Small intestine (tissue), 7 donors: ENCODE measurements at regions not wholly inside any gene's neighbourhood (a gene's known extent, or its start where the extent isn't known, plus 50 kb on each side); places are given as distances from the start of the nearest gene placed in this dataset.
"Not testable (repeated sequence)": the region's sequence is repeated elsewhere in the genome, so short reads cannot be mapped to it uniquely, and the experiment has no call there.

ENCODE experiments used
- DNase-seq, 2 donors: peaks; one replicate each; pipeline versions ENCODE4 v3.0.0 to v3.0.0-alpha.2; 2013
- FAIRE-seq: peaks from 2 replicates; lab custom pipeline; 2012; peaks lifted over from hg19 to GRCh38; lab: Jason Lieb, UNC
- H3K27ac ChIP-seq, 3 donors: one replicate each; pipeline ENCODE4 v1.5.1; 2013; ENCODE audit warnings: low read length in 2 of 3, mild to moderate bottlenecking in 2 of 3, control low read depth in 1 of 3, inconsistent platforms in 1 of 3, low read depth in 1 of 3, moderate library complexity in 1 of 3
- H3K27me3 ChIP-seq, 3 donors: one replicate each; pipeline ENCODE4 v1.6.1; 2013; ENCODE audit warnings: low read length in 3 of 3, inconsistent platforms in 1 of 3; ENCODE audit not compliant: control insufficient read depth in 3 of 3, insufficient read depth in 3 of 3
- H3K36me3 ChIP-seq, 3 donors: one replicate each; pipeline ENCODE4 v1.6.1; 2013; ENCODE audit warnings: low read length in 3 of 3, inconsistent platforms in 1 of 3, low read depth in 1 of 3, mild to moderate bottlenecking in 1 of 3, moderate library complexity in 1 of 3; ENCODE audit not compliant: control insufficient read depth in 3 of 3, insufficient read depth in 2 of 3
- H3K4me1 ChIP-seq, 3 donors: one replicate each; pipeline ENCODE4 v1.6.1; 2013; ENCODE audit warnings: low read length in 2 of 3, inconsistent platforms in 1 of 3, low read depth in 1 of 3, mild to moderate bottlenecking in 1 of 3, moderate library complexity in 1 of 3; ENCODE audit not compliant: control insufficient read depth in 3 of 3, insufficient read depth in 2 of 3
- H3K4me3 ChIP-seq, 3 donors: one replicate each; pipeline ENCODE4 v1.5.1; 2013; ENCODE audit warnings: low read length in 3 of 3, control low read depth in 1 of 3, inconsistent platforms in 1 of 3, low read depth in 1 of 3, mild to moderate bottlenecking in 1 of 3, moderate library complexity in 1 of 3
- H3K9me3 ChIP-seq, 2 donors: one replicate each; pipeline ENCODE4 v1.6.1; 2013; ENCODE audit warnings: low read depth in 1 of 2, low read length in 1 of 2; ENCODE audit not compliant: control insufficient read depth in 2 of 2, insufficient read depth in 1 of 2
- WGBS, 3 donors: extraction: QIAGEN DNeasy Blood & Tissue Kit; methylation state at CpG; one replicate each; pipeline ENCODE4 v1.1.7; 2013; 5-methylcytosine and 5-hydroxymethylcytosine counted together
- donor health status: healthy with polysubstance abuse.
- donor health status: control.
- donor health status: control.
- donor health status: Bipolar disorder and iron deficiency.
- donor health status: healthy.

GRCh38 chr4:53959343-53960120 is 104.9 kb downstream of the CHIC2 start:
- H3K9me3 ChIP-seq = no peaks in the 10 kb centered on the region
- DNase-seq (no peak), FAIRE-seq (no peak)
- H3K27ac ChIP-seq = no peak overlapping the region
- no peaks in the 10 kb centered on the region for H3K27me3 ChIP-seq
- 89 to 93% (median 91%) methylated on average over 14 to 16 of the region's 16 CpGs for WGBS, 3 donors
- H3K4me3 ChIP-seq = no peak overlapping the region
- H3K36me3 ChIP-seq = no peaks in the 10 kb centered on the region
- H3K4me1 ChIP-seq = no peaks in the 10 kb centered on the region

- Histone ChIP-seq H3K27ac (no peak overlapping the region), H3K9me3 (no peaks in the 10 kb centered on the region), H3K4me3 (no peak overlapping the region), H3K27me3 (no peaks in the 10 kb centered on the region), H3K4me1 (no peaks in the 10 kb centered on the region), H3K36me3 (no peaks in the 10 kb centered on the region)
- DNase-seq (no peak), FAIRE-seq (no peak)
These were observed 108.0 kb downstream of the CHIC2 start for GRCh38 chr4:53956454-53956853.

- no peaks in the 10 kb centered on the region for H3K36me3 ChIP-seq
- H3K27me3 ChIP-seq = no peaks in the 10 kb centered on the region
- H3K27ac ChIP-seq = no peak overlapping the region
- no peak for FAIRE-seq
- H3K4me1 ChIP-seq = no peaks in the 10 kb centered on the region
- 69 to 71% (median 70%) methylated on average over 5 of the region's 5 CpGs for WGBS, 3 donors
- no peaks in the 10 kb centered on the region for H3K9me3 ChIP-seq
- no peak for DNase-seq
- no peak overlapping the region for H3K4me3 ChIP-seq
These were observed 108.4 kb downstream of the CHIC2 start for GRCh38 chr4:53956053-53956452.

- FAIRE-seq (no peak), DNase-seq (no peak)
- H3K4me1 ChIP-seq = no peaks in the 10 kb centered on the region
- H3K36me3 ChIP-seq = no peaks in the 10 kb centered on the region
- 86 to 87% (median 86%) methylated on average over 4 of the region's 4 CpGs for WGBS, 3 donors
- H3K4me3 ChIP-seq = no peak overlapping the region
- H3K9me3 ChIP-seq = no peaks in the 10 kb centered on the region
- no peak overlapping the region for H3K27ac ChIP-seq
- H3K27me3 ChIP-seq = no peaks in the 10 kb centered on the region
These were observed 113.0 kb downstream of the CHIC2 start for GRCh38 chr4:53951414-53951813.

GRCh38 chr4:53943345-53944085 is 120.9 kb downstream of the CHIC2 start:
- peak; percentile 91 for FAIRE-seq
- H3K4me3 ChIP-seq = no peak overlapping the region
- H3K27ac ChIP-seq = no peak overlapping the region
- DNase-seq = peak; percentile 59 to 86
- H3K9me3 ChIP-seq = peaks cover 0 to 2% of the 10 kb centered on the region in 2 donors
- no peaks in the 10 kb centered on the region for H3K27me3 ChIP-seq
- no peaks in the 10 kb centered on the region for H3K36me3 ChIP-seq
- H3K4me1 ChIP-seq = peaks cover 0 to 3% (median 0%) of the 10 kb centered on the region in 3 donors
- 42 to 59% (median 50%) methylated on average over 2 of the region's 2 CpGs for WGBS, 3 donors

GRCh38 chr4:53942712-53943111 is 121.7 kb downstream of the CHIC2 start:
- 43 to 69% (median 50%) methylated on average over 3 of the region's 3 CpGs for WGBS, 3 donors
- no peaks in the 10 kb centered on the region for H3K36me3 ChIP-seq
- FAIRE-seq = no peak
- no peak for DNase-seq
- H3K4me3 ChIP-seq = no peak overlapping the region
- no peak overlapping the region for H3K27ac ChIP-seq
- peaks cover 0 to 3% (median 0%) of the 10 kb centered on the region in 3 donors for H3K4me1 ChIP-seq
- H3K9me3 ChIP-seq = peaks cover 0 to 2% of the 10 kb centered on the region in 2 donors
- H3K27me3 ChIP-seq = no peaks in the 10 kb centered on the region

GRCh38 chr4:53941331-53941730 is 123.1 kb downstream of the CHIC2 start:
- DNase-seq = no peak
- WGBS, 3 donors = 94 to 96% (median 95%) methylated on average over 4 of the region's 4 CpGs
- Histone ChIP-seq H3K9me3 (peaks cover 0 to 2% of the 10 kb centered on the region in 2 donors), H3K27ac (no peak overlapping the region), H3K4me3 (no peak overlapping the region), H3K27me3 (no peaks in the 10 kb centered on the region), H3K36me3 (no peaks in the 10 kb centered on the region), H3K4me1 (peaks cover 0 to 3% (median 0%) of the 10 kb centered on the region in 3 donors)
- no peak for FAIRE-seq

GRCh38 chr4:53939892-53940291 is 124.5 kb downstream of the CHIC2 start:
- not testable (repeated sequence) for H3K36me3 ChIP-seq, H3K27ac ChIP-seq, DNase-seq, H3K4me1 ChIP-seq, FAIRE-seq, H3K9me3 ChIP-seq, H3K4me3 ChIP-seq, H3K27me3 ChIP-seq
- 89 to 98% (median 97%) methylated on average over 3 of the region's 3 CpGs for WGBS, 3 donors
